WI38 (cell line): ENCODE measurements at regions not wholly inside any gene's neighbourhood (a gene's known extent, or its start where the extent isn't known, plus 50 kb on each side); places are given as distances from the start of the nearest gene placed in this dataset.

Experiments
- H3K4me3 ChIP-seq: 2 replicates; pipeline ENCODE4 v1.5.1; 2011; ENCODE audit warnings: low read depth, mild to moderate bottlenecking, control low read depth, low read length
- TF ChIP-seq, protein P1 (sequence below): IDR thresholded peaks from 2 replicates; pipeline ENCODE4 v1.5.1; 2012; ENCODE audit warnings: low read depth, mild to moderate bottlenecking, control low read depth, low read length

DNA sequence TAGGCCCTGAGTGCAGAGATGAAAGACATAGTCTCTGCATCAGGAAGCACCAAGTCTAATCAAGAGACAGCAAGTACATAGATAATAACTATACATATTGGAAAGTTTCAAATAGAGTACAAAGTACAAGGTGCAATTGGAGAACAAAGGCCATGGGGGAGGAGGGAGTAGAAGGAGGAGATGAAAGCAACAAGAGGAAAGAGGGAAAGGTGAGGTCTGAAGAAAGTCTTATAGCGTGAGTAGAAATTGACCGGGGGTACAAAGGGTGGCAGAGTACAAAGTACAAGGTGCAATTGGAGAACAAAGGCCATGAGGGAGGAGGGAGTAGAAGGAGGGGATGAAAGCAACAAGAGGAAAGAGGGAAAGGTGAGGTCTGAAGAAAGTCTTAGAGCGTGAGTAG is 244.2 kb upstream of the JUN start:
- H3K4me3 ChIP-seq = no peak overlapping the region
- TF ChIP-seq, protein P1, sequence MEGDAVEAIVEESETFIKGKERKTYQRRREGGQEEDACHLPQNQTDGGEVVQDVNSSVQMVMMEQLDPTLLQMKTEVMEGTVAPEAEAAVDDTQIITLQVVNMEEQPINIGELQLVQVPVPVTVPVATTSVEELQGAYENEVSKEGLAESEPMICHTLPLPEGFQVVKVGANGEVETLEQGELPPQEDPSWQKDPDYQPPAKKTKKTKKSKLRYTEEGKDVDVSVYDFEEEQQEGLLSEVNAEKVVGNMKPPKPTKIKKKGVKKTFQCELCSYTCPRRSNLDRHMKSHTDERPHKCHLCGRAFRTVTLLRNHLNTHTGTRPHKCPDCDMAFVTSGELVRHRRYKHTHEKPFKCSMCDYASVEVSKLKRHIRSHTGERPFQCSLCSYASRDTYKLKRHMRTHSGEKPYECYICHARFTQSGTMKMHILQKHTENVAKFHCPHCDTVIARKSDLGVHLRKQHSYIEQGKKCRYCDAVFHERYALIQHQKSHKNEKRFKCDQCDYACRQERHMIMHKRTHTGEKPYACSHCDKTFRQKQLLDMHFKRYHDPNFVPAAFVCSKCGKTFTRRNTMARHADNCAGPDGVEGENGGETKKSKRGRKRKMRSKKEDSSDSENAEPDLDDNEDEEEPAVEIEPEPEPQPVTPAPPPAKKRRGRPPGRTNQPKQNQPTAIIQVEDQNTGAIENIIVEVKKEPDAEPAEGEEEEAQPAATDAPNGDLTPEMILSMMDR = no peak

GRCh38 chr1:59029411-59030167 is 245.7 kb upstream of the JUN start:
- TF ChIP-seq, protein P1 = no peak
- H3K4me3 ChIP-seq = no peak overlapping the region

DNA sequence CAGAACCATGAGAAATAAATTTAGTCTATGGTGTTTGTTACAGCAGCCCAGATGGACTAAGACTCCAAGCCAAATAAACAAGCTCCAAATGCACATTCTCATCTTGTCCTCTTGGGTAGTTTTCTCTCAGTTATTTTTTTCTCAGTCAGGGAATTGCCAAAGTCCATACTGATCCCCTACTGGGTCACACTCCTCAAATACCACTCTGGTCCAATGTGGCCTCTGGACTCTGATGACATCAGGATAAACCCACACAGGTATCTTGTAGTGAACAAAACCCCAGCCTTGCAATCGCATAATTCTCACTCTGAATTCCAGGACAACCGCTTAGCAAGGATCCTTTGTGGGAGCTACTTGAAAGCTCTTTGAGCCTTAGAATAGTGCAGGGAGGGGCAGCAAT is 248.4 kb upstream of the JUN start:
- no peak overlapping the region for H3K4me3 ChIP-seq
- TF ChIP-seq, protein P1 = no peak

DNA sequence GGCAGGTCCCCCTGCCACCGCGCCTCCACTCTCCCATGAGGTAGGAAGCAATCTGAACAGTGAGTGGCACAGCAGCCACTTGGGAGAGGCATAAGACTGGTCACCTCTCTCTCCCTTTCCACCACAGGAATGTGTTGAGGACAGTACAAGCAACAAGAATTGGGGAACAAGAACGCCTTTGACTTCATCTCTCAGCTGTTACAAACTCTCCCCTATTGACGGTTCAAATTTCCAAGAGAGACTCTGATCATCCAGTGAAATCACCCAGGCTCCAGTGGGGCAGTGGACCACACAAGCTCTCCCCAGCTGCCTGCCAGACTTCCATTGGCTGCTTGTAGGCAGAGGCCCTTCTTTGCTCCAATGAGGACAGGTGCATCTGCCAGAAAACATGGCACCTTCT is 249.9 kb upstream of the JUN start:
- no peak overlapping the region for H3K4me3 ChIP-seq
- TF ChIP-seq, protein P1 = no peak

DNA sequence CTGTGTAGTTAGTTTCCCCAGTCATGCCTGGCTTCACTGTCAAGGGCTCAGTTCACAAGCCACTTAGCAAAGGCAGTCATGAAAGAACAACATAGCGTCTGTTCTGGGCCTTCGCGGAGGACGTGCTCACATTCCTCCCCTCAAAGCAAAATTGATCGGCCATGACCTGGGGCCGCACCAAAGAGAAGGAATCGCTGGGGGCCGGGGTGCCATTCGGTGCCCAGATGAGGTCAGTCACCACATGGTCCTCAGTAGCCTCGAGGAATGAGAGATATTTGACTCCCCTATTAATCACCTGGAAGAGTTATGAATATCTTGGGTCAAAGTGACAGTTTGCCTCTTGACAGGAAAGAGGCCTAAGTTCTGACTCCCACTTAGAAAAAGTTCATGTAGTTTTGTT is 251.1 kb upstream of the JUN start:
- H3K4me3 ChIP-seq = no peak overlapping the region
- TF ChIP-seq, protein P1 = no peak

DNA sequence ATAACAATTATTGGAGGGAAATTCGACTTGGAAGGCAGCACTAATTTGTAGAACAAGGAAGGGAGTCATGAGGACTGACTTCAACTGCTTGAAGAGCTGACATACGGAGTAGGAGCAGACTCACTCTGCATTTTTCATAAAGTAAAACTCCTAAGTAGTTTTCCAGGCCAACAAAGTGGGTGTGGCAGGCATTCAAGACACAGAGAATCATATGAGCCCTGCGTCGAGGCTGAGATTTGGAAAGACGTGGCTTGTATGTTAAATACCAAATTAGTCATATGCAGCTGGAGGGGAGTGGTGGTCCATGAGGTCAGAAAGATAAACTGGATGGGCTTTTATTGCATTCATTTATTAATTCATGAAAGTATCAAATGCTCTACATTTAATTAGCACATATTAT is 255.7 kb upstream of the JUN start:
- TF ChIP-seq, protein P1 = no peak
- H3K4me3 ChIP-seq = no peak overlapping the region

DNA sequence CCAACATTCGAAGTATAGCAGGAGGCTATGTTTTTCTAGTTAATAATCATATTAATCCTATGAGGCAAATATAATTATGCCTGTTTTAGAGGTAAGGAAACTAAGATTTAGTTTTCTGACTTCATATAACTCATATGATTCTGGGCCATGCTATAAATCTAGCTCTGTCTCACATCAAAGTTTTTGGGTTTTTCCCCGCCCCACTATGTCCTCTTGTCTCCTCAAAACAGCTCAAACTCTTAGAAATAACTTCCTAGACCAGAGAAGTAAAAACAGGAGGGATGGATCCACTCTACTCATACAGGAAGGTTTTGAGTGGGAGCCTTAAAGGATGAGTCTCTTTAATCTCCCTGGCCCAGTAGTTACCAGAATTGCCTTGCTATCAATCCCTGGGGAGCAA is 256.4 kb upstream of the FGGY start:
- TF ChIP-seq, protein P1 = no peak
- H3K4me3 ChIP-seq = no peak overlapping the region
